B cell (primary cell): ENCODE measurements at regions not wholly inside any gene's neighbourhood (a gene's known extent, or its start where the extent isn't known, plus 50 kb on each side); places are given as distances from the start of the nearest gene placed in this dataset.

Experiments used
- EZH2 ChIP-seq: IDR thresholded peaks from 2 replicates; pipeline ENCODE4 v1.6.1; 2012; ENCODE audit warnings: borderline replicate concordance, low read depth, mild to moderate bottlenecking, moderate library complexity, low read length; ENCODE audit not compliant: insufficient read depth, poor library complexity, severe bottlenecking
- TF ChIP-seq, protein P1 (sequence below): fragments of 200-600 bp; IDR thresholded peaks from one replicate; pipeline ENCODE4 v1.8.0; 2022; ENCODE audit warnings: antibody characterized with exemption, mild to moderate bottlenecking

DNA sequence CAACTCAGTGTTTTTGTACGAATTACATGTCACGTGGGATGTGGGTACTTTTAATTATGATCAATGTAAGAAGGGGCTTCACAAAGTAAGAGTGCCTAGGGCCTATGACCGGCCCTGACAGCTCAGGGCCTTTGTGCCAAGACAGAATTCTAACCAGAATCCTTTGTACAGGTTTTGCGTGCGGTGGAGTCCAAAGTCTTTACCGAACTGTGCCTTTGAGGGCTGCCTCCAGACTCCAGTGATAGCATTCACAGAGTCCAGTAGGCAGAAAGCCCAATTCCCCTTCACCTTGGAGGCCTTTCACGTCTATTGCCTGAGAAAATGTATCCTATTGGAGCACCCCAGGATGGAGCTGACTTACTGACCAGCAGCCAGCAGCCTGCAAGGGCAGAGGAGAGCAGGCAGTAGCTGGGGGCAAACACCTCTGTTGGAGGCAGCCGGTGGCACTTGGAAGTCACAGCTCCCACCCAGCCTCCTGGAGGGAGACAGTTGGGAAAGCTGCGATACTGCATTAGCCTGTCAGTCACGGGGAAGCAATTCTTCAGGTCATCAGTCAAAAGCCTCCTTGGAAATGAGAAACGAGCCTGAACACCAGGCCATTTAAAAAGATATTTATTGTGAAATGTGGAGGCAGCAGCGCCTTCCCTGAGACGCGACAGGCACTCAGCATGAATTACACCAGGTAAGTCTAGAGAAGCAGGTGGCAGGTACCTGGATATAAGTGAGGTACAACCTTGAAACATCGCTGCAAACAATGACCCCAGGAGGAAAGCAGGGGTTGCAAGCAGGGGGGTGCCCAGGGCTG lies 98.1 kb upstream of the CDYL2 start:
- TF ChIP-seq, protein P1, sequence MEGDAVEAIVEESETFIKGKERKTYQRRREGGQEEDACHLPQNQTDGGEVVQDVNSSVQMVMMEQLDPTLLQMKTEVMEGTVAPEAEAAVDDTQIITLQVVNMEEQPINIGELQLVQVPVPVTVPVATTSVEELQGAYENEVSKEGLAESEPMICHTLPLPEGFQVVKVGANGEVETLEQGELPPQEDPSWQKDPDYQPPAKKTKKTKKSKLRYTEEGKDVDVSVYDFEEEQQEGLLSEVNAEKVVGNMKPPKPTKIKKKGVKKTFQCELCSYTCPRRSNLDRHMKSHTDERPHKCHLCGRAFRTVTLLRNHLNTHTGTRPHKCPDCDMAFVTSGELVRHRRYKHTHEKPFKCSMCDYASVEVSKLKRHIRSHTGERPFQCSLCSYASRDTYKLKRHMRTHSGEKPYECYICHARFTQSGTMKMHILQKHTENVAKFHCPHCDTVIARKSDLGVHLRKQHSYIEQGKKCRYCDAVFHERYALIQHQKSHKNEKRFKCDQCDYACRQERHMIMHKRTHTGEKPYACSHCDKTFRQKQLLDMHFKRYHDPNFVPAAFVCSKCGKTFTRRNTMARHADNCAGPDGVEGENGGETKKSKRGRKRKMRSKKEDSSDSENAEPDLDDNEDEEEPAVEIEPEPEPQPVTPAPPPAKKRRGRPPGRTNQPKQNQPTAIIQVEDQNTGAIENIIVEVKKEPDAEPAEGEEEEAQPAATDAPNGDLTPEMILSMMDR, result no peak
- no peak for TF ChIP-seq EZH2
